ENCODE measurements at regions not wholly inside any gene's neighbourhood (a gene's known extent, or its start where the extent isn't known, plus 50 kb on each side); places are given as distances from the start of the nearest gene placed in this dataset.

GRCh38 chr17:63173903-63174302, 207.9 kb downstream of the TANC2 start:
- no peak for TF ChIP-seq CTCF (IDR thresholded peaks at IDR 0.05; ENCODE audit: low read depth, low read length)
- DNase-seq (ENCODE audit: low read depth in 1 of 2, low spot score in 1 of 2), result no peak
- no peak overlapping the region for H3K27ac ChIP-seq

GRCh38 chr17:63178530-63178929, 212.5 kb downstream of the TANC2 start:
- no peaks in the 10 kb centered on the region for H3K9me3 ChIP-seq (ENCODE audit: low read depth)
- no peak overlapping the region for H3K27ac ChIP-seq
- DNase-seq (ENCODE audit: low read depth in 1 of 2, low spot score in 1 of 2), result no peak
- no peak overlapping the region for H3K4me3 ChIP-seq
- no peak for TF ChIP-seq CTCF (IDR thresholded peaks at IDR 0.05; ENCODE audit: low read depth, low read length)
- H3K27me3 ChIP-seq, result no peaks in the 10 kb centered on the region
- peaks cover under 1% of the 10 kb centered on the region for H3K4me1 ChIP-seq (ENCODE audit: low read depth)
- H3K36me3 ChIP-seq, result no peaks in the 10 kb centered on the region

More at GRCh38 chr17:63173903-63174302, 207.9 kb downstream of the TANC2 start:
- peaks cover 9% of the 10 kb centered on the region for H3K4me1 ChIP-seq (ENCODE audit: low read depth)
- H3K36me3 ChIP-seq, result no peaks in the 10 kb centered on the region
- no peak overlapping the region for H3K4me3 ChIP-seq
- no peaks in the 10 kb centered on the region for H3K9me3 ChIP-seq (ENCODE audit: low read depth)
- no peaks in the 10 kb centered on the region for H3K27me3 ChIP-seq

- Histone ChIP-seq H3K4me3 (no peak overlapping the region), H3K4me1 (ENCODE audit: low read depth) (no peaks in the 10 kb centered on the region), H3K36me3 (no peaks in the 10 kb centered on the region), H3K27me3 (no peaks in the 10 kb centered on the region), H3K27ac (peak overlapping the region; percentile 53), H3K9me3 (ENCODE audit: low read depth) (no peaks in the 10 kb centered on the region)
- TF ChIP-seq CTCF (IDR thresholded peaks at IDR 0.05; ENCODE audit: low read depth, low read length), result no peak
- no peak for DNase-seq (ENCODE audit: low read depth in 1 of 2, low spot score in 1 of 2)
Measured at GRCh38 chr17:63181856-63182255, 215.8 kb downstream of the TANC2 start.

GRCh38 chr17:63185420-63185819, 219.4 kb downstream of the TANC2 start:
- H3K9me3 ChIP-seq (ENCODE audit: low read depth), result no peaks in the 10 kb centered on the region
- no peak for DNase-seq (ENCODE audit: low read depth in 1 of 2, low spot score in 1 of 2)
- no peak overlapping the region for H3K4me3 ChIP-seq
- no peak for TF ChIP-seq CTCF (IDR thresholded peaks at IDR 0.05; ENCODE audit: low read depth, low read length)
- H3K27ac ChIP-seq, result no peak overlapping the region
- H3K36me3 ChIP-seq, result no peaks in the 10 kb centered on the region
- no peaks in the 10 kb centered on the region for H3K4me1 ChIP-seq (ENCODE audit: low read depth)
- no peaks in the 10 kb centered on the region for H3K27me3 ChIP-seq

GRCh38 chr17:63189082-63189481, 223.0 kb downstream of the TANC2 start:
- no peak overlapping the region for H3K27ac ChIP-seq
- H3K36me3 ChIP-seq, result peaks cover 3% of the 10 kb centered on the region
- no peak for TF ChIP-seq CTCF (IDR thresholded peaks at IDR 0.05; ENCODE audit: low read depth, low read length)
- no peaks in the 10 kb centered on the region for H3K9me3 ChIP-seq (ENCODE audit: low read depth)
- H3K4me3 ChIP-seq, result no peak overlapping the region
- no peaks in the 10 kb centered on the region for H3K27me3 ChIP-seq
- H3K4me1 ChIP-seq (ENCODE audit: low read depth), result no peaks in the 10 kb centered on the region
- peak in 1 of 2 donors; percentile 53 for DNase-seq (ENCODE audit: low read depth in 1 of 2, low spot score in 1 of 2)

GRCh38 chr17:63189930-63190329, 223.9 kb downstream of the TANC2 start:
- no peak for TF ChIP-seq CTCF (IDR thresholded peaks at IDR 0.05; ENCODE audit: low read depth, low read length)
- no peak overlapping the region for H3K4me3 ChIP-seq
- no peaks in the 10 kb centered on the region for H3K9me3 ChIP-seq (ENCODE audit: low read depth)
- no peak overlapping the region for H3K27ac ChIP-seq
- DNase-seq (ENCODE audit: low read depth in 1 of 2, low spot score in 1 of 2), result no peak
- H3K27me3 ChIP-seq, result no peaks in the 10 kb centered on the region
- H3K4me1 ChIP-seq (ENCODE audit: low read depth), result no peaks in the 10 kb centered on the region
- H3K36me3 ChIP-seq, result peaks cover 9% of the 10 kb centered on the region
